Psoas muscle (tissue), 7 donors: ENCODE measurements at regions not wholly inside any gene's neighbourhood (a gene's known extent, or its start where the extent isn't known, plus 50 kb on each side); places are given as distances from the start of the nearest gene placed in this dataset.

Experiments
- ATAC-seq, 4 donors: fragments of 200-7000 bp; cut with Tn5 transposase; one replicate each; pipeline ENCODE4 v1.9.1; 2020; ENCODE audit warnings: moderate library complexity in 3 of 4, mild to moderate bottlenecking in 2 of 4
- DNase-seq, 2 donors: peaks; one replicate each; pipeline ENCODE4 v3.0.0-alpha.2; 2020
- H3K27ac ChIP-seq: fragments of 200-600 bp; one replicate; pipeline ENCODE4 v1.8.0; 2022
- H3K27me3 ChIP-seq, 3 donors: fragments of 200-600 bp in 1 of 3; one replicate each; pipeline versions ENCODE4 v1.6.1 to v1.8.0; 2013 to 2022; ENCODE audit warnings: low read length in 2 of 3, mild to moderate bottlenecking in 2 of 3, moderate library complexity in 1 of 3; ENCODE audit not compliant: insufficient read depth in 3 of 3
- H3K36me3 ChIP-seq, 2 donors: fragments of 200-600 bp in 1 of 2; one replicate each; pipeline versions ENCODE4 v1.6.1 to v1.8.0; 2013 to 2022; ENCODE audit warnings: low read depth in 1 of 2, mild to moderate bottlenecking in 1 of 2, moderate library complexity in 1 of 2; ENCODE audit not compliant: insufficient read depth in 1 of 2
- H3K4me1 ChIP-seq: fragments of 200-600 bp; one replicate; pipeline ENCODE4 v1.8.0; 2022
- H3K4me3 ChIP-seq: fragments of 200-600 bp; one replicate; pipeline ENCODE4 v1.8.0; 2022; ENCODE audit warnings: mild to moderate bottlenecking
- H3K9me3 ChIP-seq: fragments of 200-600 bp; one replicate; pipeline ENCODE4 v1.8.0; 2022
- WGBS, 3 donors: extraction: QIAGEN DNeasy Blood & Tissue Kit; methylation state at CpG; one replicate each; pipeline versions ENCODE4 v1.1.6 to v1.1.7; 2013; 5-methylcytosine and 5-hydroxymethylcytosine counted together
- intact Hi-C, 2 donors: fragments of 100-400 bp; cut with DNase I; formaldehyde crosslinking; loops; one replicate each; pipeline versions ENCODE4 v1.11.0 to v1.14.2; 2022
- TF ChIP-seq, protein P1 (sequence below): fragments of 200-600 bp; IDR thresholded peaks from one replicate; pipeline ENCODE4 v1.8.0; 2022; ENCODE audit warnings: antibody characterized with exemption
- donor health status: healthy with polysubstance abuse.
- donor health status: DM: no; HTN: no; CAD: no; lungs with moderate emphysema.
- donor health status: Bipolar disorder and iron deficiency.
- donor health status: healthy.
- donor health status: DM: yes; HTN: yes; CAD: no.
- donor health status: DM: no; HTN: no; CAD: no.
- donor health status: DM: yes; HTN: yes; CAD: no.

GRCh38 chr1:94309829-94310569 lies 72.6 kb upstream of the ARHGAP29 start:
- H3K27me3 ChIP-seq = no peaks in the 10 kb centered on the region
- intact Hi-C loops = loop anchor here in 1 of 2 donors (2.0 kb wide), 1 partner anchor 63 kb away; no protein-coding TSS in a partner anchor
- H3K27ac ChIP-seq = no peak overlapping the region
- H3K4me1 ChIP-seq = peaks cover 5% of the 10 kb centered on the region
- DNase-seq = no peak
- no peak overlapping the region for H3K4me3 ChIP-seq
- WGBS, 3 donors = 86 to 91% (median 87%) methylated on average over 9 of the region's 9 CpGs
- ATAC-seq = no peak
- no peaks in the 10 kb centered on the region for H3K9me3 ChIP-seq
- no peaks in the 10 kb centered on the region for H3K36me3 ChIP-seq
- TF ChIP-seq, protein P1, sequence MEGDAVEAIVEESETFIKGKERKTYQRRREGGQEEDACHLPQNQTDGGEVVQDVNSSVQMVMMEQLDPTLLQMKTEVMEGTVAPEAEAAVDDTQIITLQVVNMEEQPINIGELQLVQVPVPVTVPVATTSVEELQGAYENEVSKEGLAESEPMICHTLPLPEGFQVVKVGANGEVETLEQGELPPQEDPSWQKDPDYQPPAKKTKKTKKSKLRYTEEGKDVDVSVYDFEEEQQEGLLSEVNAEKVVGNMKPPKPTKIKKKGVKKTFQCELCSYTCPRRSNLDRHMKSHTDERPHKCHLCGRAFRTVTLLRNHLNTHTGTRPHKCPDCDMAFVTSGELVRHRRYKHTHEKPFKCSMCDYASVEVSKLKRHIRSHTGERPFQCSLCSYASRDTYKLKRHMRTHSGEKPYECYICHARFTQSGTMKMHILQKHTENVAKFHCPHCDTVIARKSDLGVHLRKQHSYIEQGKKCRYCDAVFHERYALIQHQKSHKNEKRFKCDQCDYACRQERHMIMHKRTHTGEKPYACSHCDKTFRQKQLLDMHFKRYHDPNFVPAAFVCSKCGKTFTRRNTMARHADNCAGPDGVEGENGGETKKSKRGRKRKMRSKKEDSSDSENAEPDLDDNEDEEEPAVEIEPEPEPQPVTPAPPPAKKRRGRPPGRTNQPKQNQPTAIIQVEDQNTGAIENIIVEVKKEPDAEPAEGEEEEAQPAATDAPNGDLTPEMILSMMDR = no peak

GRCh38 chr1:94309216-94309615 lies 71.8 kb upstream of the ARHGAP29 start:
- H3K27ac ChIP-seq = no peak overlapping the region
- no peak for ATAC-seq

GRCh38 chr1:94306521-94306920 lies 69.1 kb upstream of the ARHGAP29 start:
- intact Hi-C loops = no loop called here
- DNase-seq (no peak), ATAC-seq (no peak)
- no peak overlapping the region for H3K4me3 ChIP-seq
- no peaks in the 10 kb centered on the region for H3K36me3 ChIP-seq
- WGBS, 3 donors = 3 to 29% (median 12%) methylated on average over 1 of the region's 1 CpG
- no peaks in the 10 kb centered on the region for H3K9me3 ChIP-seq
- H3K27me3 ChIP-seq = no peaks in the 10 kb centered on the region
- H3K4me1 ChIP-seq = peaks cover 5% of the 10 kb centered on the region
- TF ChIP-seq, protein P1 = no peak
- no peak overlapping the region for H3K27ac ChIP-seq

More at GRCh38 chr1:94309216-94309615, 71.8 kb upstream of the ARHGAP29 start:
- TF ChIP-seq, protein P1 = no peak
- intact Hi-C loops = loop anchor here in 1 of 2 donors (2.0 kb wide), 1 partner anchor 64 kb away; no protein-coding TSS in a partner anchor
- Histone ChIP-seq H3K4me1 (peaks cover 5% of the 10 kb centered on the region), H3K36me3 (no peaks in the 10 kb centered on the region), H3K27me3 (no peaks in the 10 kb centered on the region), H3K4me3 (no peak overlapping the region), H3K9me3 (no peaks in the 10 kb centered on the region)
- 59 to 76% (median 74%) methylated on average over 4 of the region's 4 CpGs for WGBS, 3 donors
- DNase-seq = no peak

DNA sequence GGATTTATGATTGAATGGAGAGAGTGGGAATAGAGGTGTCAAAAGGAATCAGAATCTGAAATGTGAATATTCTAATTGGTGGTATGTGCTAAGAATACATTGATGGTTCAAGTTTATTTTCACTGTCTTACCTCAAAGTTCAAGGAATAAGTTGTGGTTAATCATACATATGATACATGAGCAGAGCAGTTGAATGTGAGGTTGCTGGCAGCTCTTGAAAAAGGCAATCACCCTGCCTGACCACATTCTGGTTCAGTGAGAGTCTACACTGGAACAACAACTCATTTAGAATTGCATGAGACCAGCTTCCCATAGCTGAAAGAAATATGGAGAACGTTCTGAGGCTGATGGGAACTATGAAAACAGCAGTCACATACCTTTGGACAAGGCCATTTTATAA lies 68.3 kb upstream of the ARHGAP29 start:
- ATAC-seq (peak in 1 of 4 donors; percentile 61), DNase-seq (no peak)
- TF ChIP-seq, protein P1 = no peak
- 59 to 88% (median 83%) methylated on average over 1 of the region's 1 CpG for WGBS, 3 donors
- H3K9me3 ChIP-seq = no peaks in the 10 kb centered on the region
- H3K36me3 ChIP-seq = no peaks in the 10 kb centered on the region
- peaks cover 5% of the 10 kb centered on the region for H3K4me1 ChIP-seq
- no peaks in the 10 kb centered on the region for H3K27me3 ChIP-seq
- intact Hi-C loops = no loop called here
- no peak overlapping the region for H3K4me3 ChIP-seq
- no peak overlapping the region for H3K27ac ChIP-seq
